ENCODE measurements at regions not wholly inside any gene's neighbourhood (a gene's known extent, or its start where the extent isn't known, plus 50 kb on each side); places are given as distances from the start of the nearest gene placed in this dataset.

GRCh38 chr6:167661552-167662044, 165.1 kb upstream of the AFDN start:
- Histone ChIP-seq H3K9me3 (ENCODE audit: control insufficient read depth, low read length) (no peaks in the 10 kb centered on the region), H3K4me1 (ENCODE audit: control insufficient read depth, insufficient read depth, low read length, poor library complexity, severe bottlenecking) (no peaks in the 10 kb centered on the region), H3K36me3 (ENCODE audit: control insufficient read depth, insufficient read depth, low read length) (no peaks in the 10 kb centered on the region), H3K27ac (ENCODE audit: insufficient read depth, low read length, poor library complexity, severe bottlenecking) (no peak overlapping the region), H3K4me3 (ENCODE audit: insufficient read depth, low read depth, low read length, poor library complexity, severe bottlenecking) (no peak overlapping the region), H3K27me3 (replicated peaks; ENCODE audit: control insufficient read depth, insufficient read depth, low read length, poor library complexity, severe bottlenecking) (no peaks in the 10 kb centered on the region)
- DNase-seq, result no peak

- no peak overlapping the region for H3K4me3 ChIP-seq (ENCODE audit: insufficient read depth, low read depth, low read length, poor library complexity, severe bottlenecking)
- H3K9me3 ChIP-seq (ENCODE audit: control insufficient read depth, low read length), result no peaks in the 10 kb centered on the region
- DNase-seq, result no peak
- no peak overlapping the region for H3K27ac ChIP-seq (ENCODE audit: insufficient read depth, low read length, poor library complexity, severe bottlenecking)
- no peaks in the 10 kb centered on the region for H3K4me1 ChIP-seq (ENCODE audit: control insufficient read depth, insufficient read depth, low read length, poor library complexity, severe bottlenecking)
- H3K36me3 ChIP-seq (ENCODE audit: control insufficient read depth, insufficient read depth, low read length), result no peaks in the 10 kb centered on the region
- no peaks in the 10 kb centered on the region for H3K27me3 ChIP-seq (replicated peaks; ENCODE audit: control insufficient read depth, insufficient read depth, low read length, poor library complexity, severe bottlenecking)
Measured at GRCh38 chr6:167662075-167662880, 164.4 kb upstream of the AFDN start.

DNA sequence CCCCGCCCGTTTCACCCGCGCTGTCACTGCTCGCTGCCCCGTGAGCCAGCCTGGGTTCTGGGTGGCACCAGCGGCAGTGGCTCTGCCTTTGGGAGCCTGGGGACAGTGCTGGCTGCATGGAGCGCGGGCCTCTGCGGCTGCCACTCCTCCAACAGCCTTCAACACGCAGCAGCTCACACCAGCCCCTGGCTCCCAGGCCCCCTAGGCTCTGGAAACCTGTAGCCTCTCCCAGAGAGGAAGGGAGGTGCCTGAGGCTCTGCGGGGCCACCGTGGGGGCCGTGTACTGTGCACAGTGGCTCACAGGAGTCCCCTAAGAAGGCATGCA, 163.9 kb upstream of the AFDN start:
- Histone ChIP-seq H3K9me3 (ENCODE audit: control insufficient read depth, low read length) (no peaks in the 10 kb centered on the region), H3K36me3 (ENCODE audit: control insufficient read depth, insufficient read depth, low read length) (no peaks in the 10 kb centered on the region), H3K27me3 (replicated peaks; ENCODE audit: control insufficient read depth, insufficient read depth, low read length, poor library complexity, severe bottlenecking) (no peaks in the 10 kb centered on the region), H3K4me3 (ENCODE audit: insufficient read depth, low read depth, low read length, poor library complexity, severe bottlenecking) (no peak overlapping the region), H3K27ac (ENCODE audit: insufficient read depth, low read length, poor library complexity, severe bottlenecking) (no peak overlapping the region), H3K4me1 (ENCODE audit: control insufficient read depth, insufficient read depth, low read length, poor library complexity, severe bottlenecking) (no peaks in the 10 kb centered on the region)
- no peak for DNase-seq

DNA sequence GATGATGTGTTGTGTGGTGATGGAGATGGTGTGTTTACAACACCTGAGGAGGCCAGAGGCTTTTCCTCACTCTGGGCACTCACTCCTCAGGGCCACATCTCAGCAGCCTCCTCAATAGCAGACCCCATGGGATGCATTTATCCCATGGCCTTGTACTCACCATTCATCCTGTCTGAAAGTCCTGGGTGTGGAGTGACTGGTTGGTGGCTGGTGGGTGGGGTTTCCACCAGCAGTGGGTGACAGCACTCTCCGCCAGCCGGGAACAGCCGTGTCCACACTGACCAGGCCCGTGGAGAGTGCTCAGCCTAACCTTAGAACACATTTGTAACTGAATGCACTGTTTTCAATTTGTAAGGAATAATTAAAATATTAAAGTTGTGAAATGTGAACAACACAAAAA, 163.4 kb upstream of the AFDN start:
- H3K27me3 ChIP-seq (replicated peaks; ENCODE audit: control insufficient read depth, insufficient read depth, low read length, poor library complexity, severe bottlenecking), result no peaks in the 10 kb centered on the region
- H3K4me1 ChIP-seq (ENCODE audit: control insufficient read depth, insufficient read depth, low read length, poor library complexity, severe bottlenecking), result no peaks in the 10 kb centered on the region
- H3K27ac ChIP-seq (ENCODE audit: insufficient read depth, low read length, poor library complexity, severe bottlenecking), result no peak overlapping the region
- no peaks in the 10 kb centered on the region for H3K36me3 ChIP-seq (ENCODE audit: control insufficient read depth, insufficient read depth, low read length)
- DNase-seq, result no peak
- H3K4me3 ChIP-seq (ENCODE audit: insufficient read depth, low read depth, low read length, poor library complexity, severe bottlenecking), result no peak overlapping the region
- no peaks in the 10 kb centered on the region for H3K9me3 ChIP-seq (ENCODE audit: control insufficient read depth, low read length)

DNA sequence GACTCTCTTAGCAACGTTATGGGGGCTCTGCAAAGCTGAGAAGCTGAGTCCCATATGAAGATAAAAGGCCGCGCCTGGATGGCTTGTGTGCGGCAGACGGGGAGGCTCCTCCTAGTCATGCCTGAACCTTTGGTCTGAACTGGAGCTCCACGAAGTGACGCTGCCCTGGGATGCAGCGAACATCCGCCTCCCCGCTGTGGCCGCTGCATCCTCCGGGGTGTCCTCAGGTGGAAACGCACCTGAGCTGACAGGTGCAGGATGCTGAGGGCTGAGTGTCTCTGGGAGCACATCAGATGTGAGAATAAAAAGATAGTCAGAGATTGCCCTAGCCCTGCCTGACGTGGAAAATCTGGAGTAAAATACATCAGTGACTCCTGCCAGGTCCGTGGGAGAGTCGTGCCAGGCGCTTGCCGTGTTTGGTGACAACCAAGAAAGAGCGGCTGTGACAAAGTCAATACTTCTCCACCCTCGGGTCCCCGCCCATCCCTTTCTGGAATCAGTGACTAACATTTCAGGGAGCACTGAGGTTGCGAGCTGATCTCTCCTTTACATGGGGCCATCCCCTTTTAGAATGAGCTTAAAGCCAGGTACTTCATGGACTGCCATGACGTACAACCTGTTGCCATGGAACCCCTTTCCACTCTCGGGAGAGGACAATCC, 162.8 kb upstream of the AFDN start:
- H3K4me3 ChIP-seq (ENCODE audit: insufficient read depth, low read depth, low read length, poor library complexity, severe bottlenecking), result no peak overlapping the region
- no peaks in the 10 kb centered on the region for H3K4me1 ChIP-seq (ENCODE audit: control insufficient read depth, insufficient read depth, low read length, poor library complexity, severe bottlenecking)
- no peaks in the 10 kb centered on the region for H3K9me3 ChIP-seq (ENCODE audit: control insufficient read depth, low read length)
- no peaks in the 10 kb centered on the region for H3K27me3 ChIP-seq (replicated peaks; ENCODE audit: control insufficient read depth, insufficient read depth, low read length, poor library complexity, severe bottlenecking)
- H3K27ac ChIP-seq (ENCODE audit: insufficient read depth, low read length, poor library complexity, severe bottlenecking), result no peak overlapping the region
- DNase-seq, result no peak
- no peaks in the 10 kb centered on the region for H3K36me3 ChIP-seq (ENCODE audit: control insufficient read depth, insufficient read depth, low read length)

- H3K4me3 ChIP-seq (ENCODE audit: insufficient read depth, low read depth, low read length, poor library complexity, severe bottlenecking), result no peak overlapping the region
- H3K27me3 ChIP-seq (replicated peaks; ENCODE audit: control insufficient read depth, insufficient read depth, low read length, poor library complexity, severe bottlenecking), result no peaks in the 10 kb centered on the region
- no peaks in the 10 kb centered on the region for H3K36me3 ChIP-seq (ENCODE audit: control insufficient read depth, insufficient read depth, low read length)
- H3K4me1 ChIP-seq (ENCODE audit: control insufficient read depth, insufficient read depth, low read length, poor library complexity, severe bottlenecking), result no peaks in the 10 kb centered on the region
- no peaks in the 10 kb centered on the region for H3K9me3 ChIP-seq (ENCODE audit: control insufficient read depth, low read length)
- H3K27ac ChIP-seq (ENCODE audit: insufficient read depth, low read length, poor library complexity, severe bottlenecking), result no peak overlapping the region
- no peak for DNase-seq
Measured at GRCh38 chr6:167664678-167665660, 161.7 kb upstream of the AFDN start.

GRCh38 chr6:167665698-167666330, 160.9 kb upstream of the AFDN start:
- Histone ChIP-seq H3K4me3 (ENCODE audit: insufficient read depth, low read depth, low read length, poor library complexity, severe bottlenecking) (no peak overlapping the region), H3K36me3 (ENCODE audit: control insufficient read depth, insufficient read depth, low read length) (no peaks in the 10 kb centered on the region), H3K27ac (ENCODE audit: insufficient read depth, low read length, poor library complexity, severe bottlenecking) (no peak overlapping the region), H3K27me3 (replicated peaks; ENCODE audit: control insufficient read depth, insufficient read depth, low read length, poor library complexity, severe bottlenecking) (no peaks in the 10 kb centered on the region), H3K4me1 (ENCODE audit: control insufficient read depth, insufficient read depth, low read length, poor library complexity, severe bottlenecking) (no peaks in the 10 kb centered on the region), H3K9me3 (ENCODE audit: control insufficient read depth, low read length) (no peaks in the 10 kb centered on the region)
- DNase-seq, result no peak

DNA sequence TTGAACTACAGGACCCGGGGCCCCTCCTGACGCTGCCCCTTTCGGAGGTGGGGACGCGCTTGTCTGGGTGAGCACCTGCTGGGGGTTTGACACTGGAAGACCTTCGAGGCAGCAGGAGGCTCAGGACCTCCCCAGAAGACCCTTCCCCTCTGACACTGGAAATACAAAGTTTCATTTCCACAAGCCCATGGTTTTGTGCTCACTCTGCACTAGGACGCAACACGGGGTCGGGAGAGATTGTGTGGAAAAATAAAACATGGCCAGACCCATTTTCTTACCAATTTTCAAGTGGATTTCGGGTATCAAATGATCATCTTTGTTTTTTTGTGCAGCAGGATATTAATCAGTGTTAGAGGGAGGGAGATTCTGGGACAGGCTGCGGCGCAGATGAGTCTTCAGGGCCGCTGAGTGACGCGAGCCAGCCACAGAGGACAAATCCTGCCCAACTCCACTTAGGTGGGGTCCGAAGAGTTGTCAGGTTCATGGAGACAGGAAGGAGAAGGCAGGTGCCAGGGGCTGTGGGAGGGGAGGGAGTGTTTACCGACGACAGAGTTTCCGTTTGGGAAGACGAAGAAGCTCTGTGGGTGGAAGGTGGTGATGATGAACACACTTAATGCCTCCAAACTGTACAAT, 160.0 kb upstream of the AFDN start:
- no peaks in the 10 kb centered on the region for H3K36me3 ChIP-seq (ENCODE audit: control insufficient read depth, insufficient read depth, low read length)
- H3K4me1 ChIP-seq (ENCODE audit: control insufficient read depth, insufficient read depth, low read length, poor library complexity, severe bottlenecking), result no peaks in the 10 kb centered on the region
- no peaks in the 10 kb centered on the region for H3K27me3 ChIP-seq (replicated peaks; ENCODE audit: control insufficient read depth, insufficient read depth, low read length, poor library complexity, severe bottlenecking)
- no peak overlapping the region for H3K27ac ChIP-seq (ENCODE audit: insufficient read depth, low read length, poor library complexity, severe bottlenecking)
- H3K9me3 ChIP-seq (ENCODE audit: control insufficient read depth, low read length), result no peaks in the 10 kb centered on the region
- no peak for DNase-seq
- no peak overlapping the region for H3K4me3 ChIP-seq (ENCODE audit: insufficient read depth, low read depth, low read length, poor library complexity, severe bottlenecking)

DNA sequence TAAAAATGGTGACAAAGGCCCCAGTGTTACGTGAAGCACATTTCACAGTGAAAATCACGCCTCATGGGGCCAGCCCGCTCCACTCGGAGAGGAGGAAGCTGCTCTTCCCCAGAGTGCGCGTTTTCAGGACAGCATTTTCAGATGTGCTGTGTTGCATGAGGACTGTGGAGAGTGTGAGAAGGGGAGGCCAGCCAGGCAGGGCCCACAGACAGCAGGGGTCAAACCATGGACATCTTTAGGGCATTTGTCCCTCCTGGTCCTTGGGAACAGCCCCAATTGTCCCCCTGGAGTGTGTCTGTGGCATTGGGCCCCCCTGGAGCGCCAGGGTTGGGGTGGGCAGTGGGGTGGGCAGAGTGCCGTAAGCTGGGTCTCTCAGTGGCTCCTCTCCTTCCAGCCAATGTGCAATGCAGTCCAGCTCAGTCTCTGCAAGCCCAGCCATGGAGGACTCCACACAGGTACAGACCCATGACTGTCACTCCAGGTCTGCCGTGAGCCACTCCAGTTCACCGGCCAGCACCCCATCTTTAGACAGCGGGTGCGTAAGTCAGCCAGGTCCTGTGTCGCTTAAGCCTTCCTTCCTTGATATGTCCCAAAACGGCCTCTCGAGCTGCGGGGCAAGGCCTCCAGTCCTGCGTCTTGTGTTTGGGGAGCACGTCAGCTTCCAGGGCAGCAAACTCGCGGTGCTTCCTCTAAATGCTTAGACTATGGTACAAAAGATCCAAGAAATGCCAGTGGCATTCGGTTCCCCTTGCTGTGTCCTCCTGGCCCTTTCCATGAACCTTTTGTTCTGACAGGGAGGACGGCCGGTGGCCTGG, 159.3 kb upstream of the AFDN start:
- Histone ChIP-seq H3K27ac (ENCODE audit: insufficient read depth, low read length, poor library complexity, severe bottlenecking) (no peak overlapping the region), H3K4me1 (ENCODE audit: control insufficient read depth, insufficient read depth, low read length, poor library complexity, severe bottlenecking) (no peaks in the 10 kb centered on the region), H3K9me3 (ENCODE audit: control insufficient read depth, low read length) (no peaks in the 10 kb centered on the region), H3K27me3 (replicated peaks; ENCODE audit: control insufficient read depth, insufficient read depth, low read length, poor library complexity, severe bottlenecking) (no peaks in the 10 kb centered on the region), H3K4me3 (ENCODE audit: insufficient read depth, low read depth, low read length, poor library complexity, severe bottlenecking) (no peak overlapping the region), H3K36me3 (ENCODE audit: control insufficient read depth, insufficient read depth, low read length) (no peaks in the 10 kb centered on the region)
- DNase-seq, result no peak

Measured in effector memory CD4-positive, alpha-beta T cell (primary cell).